ENCODE measurements at regions not wholly inside any gene's neighbourhood (a gene's known extent, or its start where the extent isn't known, plus 50 kb on each side); places are given as distances from the start of the nearest gene placed in this dataset.
A peak's percentile ranks its signal among the peaks of the same experiment; 100 is the strongest.

GRCh38 chrX:73943693-73944562 is 91.4 kb upstream of the XIST start (continued):
- TF ChIP-seq IRF9 (CRISPR knock-in tag; IDR thresholded peaks at IDR 0.05; ENCODE audit: borderline replicate concordance), result peak; percentile 56; the same call in 1 of the 2 replicates
- no peak for TF ChIP-seq SMAD1 (CRISPR knock-in tag; IDR thresholded peaks at IDR 0.05; ENCODE audit: borderline replicate concordance, low read depth)
- TF ChIP-seq STAG1 (CRISPR knock-in tag; IDR thresholded peaks at IDR 0.05), result no peak
- no peak for TF ChIP-seq ONECUT2 (CRISPR knock-in tag; IDR thresholded peaks at IDR 0.05)
- no peak for TF ChIP-seq HIC2 (CRISPR knock-in tag; IDR thresholded peaks at IDR 0.05; ENCODE audit: low read depth)
- TF ChIP-seq ZNF749 (CRISPR knock-in tag; IDR thresholded peaks at IDR 0.05; ENCODE audit: borderline replicate concordance), result 0 out of 2 replicates have a peak, but pooled peaks have one; percentile 4
- no peak for TF ChIP-seq ZFP82 (CRISPR knock-in tag; IDR thresholded peaks at IDR 0.05; ENCODE audit: borderline replicate concordance)
- no peak for TF ChIP-seq SRY (CRISPR knock-in tag; IDR thresholded peaks at IDR 0.05)
- TF ChIP-seq NR3C1 (CRISPR knock-in tag; IDR thresholded peaks at IDR 0.05), result no peak
- TF ChIP-seq UBTF (CRISPR knock-in tag; IDR thresholded peaks at IDR 0.05), result peak; percentile 95
- TF ChIP-seq FOSL1 (CRISPR knock-in tag; IDR thresholded peaks at IDR 0.05; ENCODE audit: borderline replicate concordance), result no peak
- TF ChIP-seq U2AF1 (optimal IDR thresholded peaks at IDR 0.05; ENCODE audit: low read depth, low read length), result peak; percentile 55
- peak; percentile 81 for TF ChIP-seq PHF21A (CRISPR knock-in tag; IDR thresholded peaks at IDR 0.05)
- TF ChIP-seq SMYD3 (CRISPR knock-in tag; IDR thresholded peaks at IDR 0.05), result no peak
- no peak; the same call in 1 of the 2 replicates for TF ChIP-seq NAIF1 (CRISPR knock-in tag; IDR thresholded peaks at IDR 0.05; ENCODE audit: borderline replicate concordance)
- no peak for TF ChIP-seq CREBL2 (CRISPR knock-in tag; IDR thresholded peaks at IDR 0.05; ENCODE audit: borderline replicate concordance)
- TF ChIP-seq NR1H2 (CRISPR knock-in tag; IDR thresholded peaks at IDR 0.05; ENCODE audit: borderline replicate concordance, low read depth), result no peak
- no peak for TF ChIP-seq PRMT3 (CRISPR knock-in tag; IDR thresholded peaks at IDR 0.05; ENCODE audit: borderline replicate concordance, low read depth)
- TF ChIP-seq ETV5 (CRISPR knock-in tag; IDR thresholded peaks at IDR 0.05; ENCODE audit: borderline replicate concordance), result peak; percentile 64; the same call in 1 of the 2 replicates
- no peak for TF ChIP-seq ZNF670 (CRISPR knock-in tag; IDR thresholded peaks at IDR 0.05; ENCODE audit: borderline replicate concordance)
- no peak for TF ChIP-seq ATF6 (CRISPR knock-in tag; conservative IDR thresholded peaks at IDR 0.05)
- TF ChIP-seq ZNF878 (CRISPR knock-in tag; IDR thresholded peaks at IDR 0.05), result no peak
